Breast epithelium (tissue), 3 donors: ENCODE measurements at regions not wholly inside any gene's neighbourhood (a gene's known extent, or its start where the extent isn't known, plus 50 kb on each side); places are given as distances from the start of the nearest gene placed in this dataset.

ENCODE experiments used
- POLR2A ChIP-seq: fragments of 450-650 bp; IDR thresholded peaks from one replicate; pipeline ENCODE4 v1.6.1; 2016; ENCODE audit warnings: antibody characterized with exemption, mild to moderate bottlenecking, moderate library complexity
- POLR2AphosphoS5 ChIP-seq, 3 donors: sonication (generic); formaldehyde crosslinking; IDR thresholded peaks; one replicate each; pipeline ENCODE4 v1.6.1; 2017; ENCODE audit warnings: antibody characterized with exemption in 3 of 3
- TF ChIP-seq, protein P1 (sequence below), 3 donors: fragments of 450-650 bp; IDR thresholded peaks; one replicate each; pipeline ENCODE4 v1.5.1; 2016 to 2017; ENCODE audit warnings: antibody characterized with exemption in 3 of 3, mild to moderate bottlenecking in 3 of 3, moderate library complexity in 3 of 3

DNA sequence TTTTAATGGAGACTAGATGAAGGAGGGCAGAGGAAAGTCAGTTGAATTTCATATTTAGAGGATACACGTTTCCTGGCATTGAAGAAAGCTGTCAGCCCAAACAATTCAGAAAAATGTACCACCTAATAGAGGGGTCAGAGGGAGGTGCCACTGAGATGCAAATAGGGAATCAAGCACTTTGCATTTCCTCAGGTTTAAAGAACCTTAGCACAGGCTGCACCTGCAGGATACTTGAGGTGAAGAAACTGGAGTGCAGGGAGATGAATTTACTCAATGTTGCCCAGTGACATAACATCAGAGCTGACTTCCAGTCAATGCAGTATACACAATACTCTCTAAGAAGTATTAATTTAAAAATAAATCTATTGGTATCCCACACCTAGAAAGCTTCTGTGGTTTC is 67.0 kb upstream of the MAST4 start:
- TF ChIP-seq, protein P1, sequence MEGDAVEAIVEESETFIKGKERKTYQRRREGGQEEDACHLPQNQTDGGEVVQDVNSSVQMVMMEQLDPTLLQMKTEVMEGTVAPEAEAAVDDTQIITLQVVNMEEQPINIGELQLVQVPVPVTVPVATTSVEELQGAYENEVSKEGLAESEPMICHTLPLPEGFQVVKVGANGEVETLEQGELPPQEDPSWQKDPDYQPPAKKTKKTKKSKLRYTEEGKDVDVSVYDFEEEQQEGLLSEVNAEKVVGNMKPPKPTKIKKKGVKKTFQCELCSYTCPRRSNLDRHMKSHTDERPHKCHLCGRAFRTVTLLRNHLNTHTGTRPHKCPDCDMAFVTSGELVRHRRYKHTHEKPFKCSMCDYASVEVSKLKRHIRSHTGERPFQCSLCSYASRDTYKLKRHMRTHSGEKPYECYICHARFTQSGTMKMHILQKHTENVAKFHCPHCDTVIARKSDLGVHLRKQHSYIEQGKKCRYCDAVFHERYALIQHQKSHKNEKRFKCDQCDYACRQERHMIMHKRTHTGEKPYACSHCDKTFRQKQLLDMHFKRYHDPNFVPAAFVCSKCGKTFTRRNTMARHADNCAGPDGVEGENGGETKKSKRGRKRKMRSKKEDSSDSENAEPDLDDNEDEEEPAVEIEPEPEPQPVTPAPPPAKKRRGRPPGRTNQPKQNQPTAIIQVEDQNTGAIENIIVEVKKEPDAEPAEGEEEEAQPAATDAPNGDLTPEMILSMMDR (IDR thresholded peaks at IDR 0.05): no peak
- TF ChIP-seq POLR2A (no peak), POLR2AphosphoS5 (IDR thresholded peaks at IDR 0.05) (no peak)
